SK-N-SH (cell line): ENCODE measurements at regions not wholly inside any gene's neighbourhood (a gene's known extent, or its start where the extent isn't known, plus 50 kb on each side); places are given as distances from the start of the nearest gene placed in this dataset.

Experiments
- CTCF ChIA-PET: fragments of 300-600, 350-600 bp; formaldehyde crosslinking; extraction: SDS; loops from one replicate; lab custom pipeline; 2021; lab: Yijun Ruan, JAX
- POLR2A ChIA-PET: fragments of 350-600 bp; sonication (Branson Sonifier 250); formaldehyde crosslinking; extraction: SDS; loops from one replicate; lab custom pipeline; 2020; ENCODE audit warnings: antibody characterized with exemption, inconsistent platforms; lab: Yijun Ruan, JAX
- DNase-seq: peaks from one replicate; pipeline ENCODE4 v3.0.0; 2012
- H2AFZ ChIP-seq: fragments of 200-600 bp; sonication (generic); 2 replicates; pipeline ENCODE4 v1.8.1; 2016; ENCODE audit warnings: antibody characterized with exemption, mild to moderate bottlenecking, low read depth
- H3F3A ChIP-seq: fragments of 200-600 bp; sonication (generic); replicated peaks from 2 replicates; pipeline ENCODE3; 2016; ENCODE audit warnings: antibody characterized with exemption, mild to moderate bottlenecking; ENCODE audit not compliant: insufficient read depth
- H3K27ac ChIP-seq, 2 experiments: fragments of 200-500 bp in 1 of 2; fragments of 200-600 bp in 1 of 2; sonication (Bioruptor generic) in 1 of 2; sonication (generic), shearing (Covaris generic) in 1 of 2; 2 replicates each; pipeline versions ENCODE4 v1.5.1 to v1.6.1; 2014 to 2016; ENCODE audit warnings: low read depth in 2 of 2, inconsistent platforms in 1 of 2, low read length in 1 of 2, mild to moderate bottlenecking in 1 of 2, mixed read lengths in 1 of 2
- H3K27me3 ChIP-seq: fragments of 200-600 bp; sonication (generic), shearing (Covaris generic); 2 replicates; pipeline ENCODE4 v1.6.1; 2016; ENCODE audit warnings: mixed run types; ENCODE audit not compliant: insufficient read depth
- H3K36me3 ChIP-seq, 2 experiments: fragments of 200-500 bp in 1 of 2; fragments of 200-600 bp in 1 of 2; sonication (Bioruptor generic) in 1 of 2; sonication (generic) in 1 of 2; replicated peaks in 1 of 2; 2 replicates each; pipeline versions ENCODE3 to v1.5.1; 2014 to 2016; ENCODE audit warnings: low read length in 1 of 2, mild to moderate bottlenecking in 1 of 2; ENCODE audit not compliant: insufficient read depth in 2 of 2, control insufficient read depth in 1 of 2
- H3K4me1 ChIP-seq, 2 experiments: fragments of 200-500 bp in 1 of 2; fragments of 200-600 bp in 1 of 2; sonication (Bioruptor generic) in 1 of 2; sonication (generic), shearing (Covaris generic) in 1 of 2; 2 replicates each; pipeline versions ENCODE4 v1.5.1 to v1.6.1; 2014 to 2016; ENCODE audit warnings: low read depth in 1 of 2, low read length in 1 of 2, mixed run types in 1 of 2; ENCODE audit not compliant: insufficient read depth in 2 of 2, control insufficient read depth in 1 of 2
- H3K4me2 ChIP-seq: fragments of 200-600 bp; sonication (generic), shearing (Covaris generic); 2 replicates; pipeline ENCODE4 v1.6.1; 2017; ENCODE audit warnings: mixed run types
- H3K4me3 ChIP-seq, 2 experiments: fragments of 200-500 bp in 1 of 2; fragments of 200-600 bp in 1 of 2; sonication (Bioruptor generic) in 1 of 2; sonication (generic), shearing (Covaris generic) in 1 of 2; 2 replicates each; pipeline versions ENCODE4 v1.5.1 to v1.8.1; 2014 to 2016; ENCODE audit warnings: low read depth in 2 of 2, inconsistent platforms in 1 of 2, low read length in 1 of 2, mild to moderate bottlenecking in 1 of 2, mixed read lengths in 1 of 2, moderate library complexity in 1 of 2
- H3K79me2 ChIP-seq: fragments of 200-600 bp; sonication (generic); 2 replicates; pipeline ENCODE4 v1.8.1; 2017; ENCODE audit warnings: mild to moderate bottlenecking; ENCODE audit not compliant: insufficient read depth
- H3K9ac ChIP-seq: fragments of 200-600 bp; sonication (generic); 2 replicates; pipeline ENCODE4 v1.6.1; 2017; ENCODE audit warnings: mixed run types
- H3K9me2 ChIP-seq: fragments of 200-600 bp; sonication (generic); 2 replicates; pipeline ENCODE4 v1.6.1; 2017; ENCODE audit warnings: mixed run types
- H3K9me3 ChIP-seq: fragments of 200-600 bp; sonication (generic); 2 replicates; pipeline ENCODE4 v1.6.1; 2017; ENCODE audit warnings: mixed run types, mild to moderate bottlenecking, moderate library complexity
- H4K20me1 ChIP-seq: fragments of 200-600 bp; sonication (generic); 2 replicates; pipeline ENCODE4 v1.6.1; 2017; ENCODE audit warnings: mild to moderate bottlenecking, mixed run types; ENCODE audit not compliant: insufficient read depth
- CHD2 ChIP-seq: fragments of 150-350 bp; IDR thresholded peaks from 2 replicates; pipeline ENCODE4 v1.6.1; 2018; ENCODE audit warnings: low read length; ENCODE audit not compliant: partially characterized antibody
- CTCF ChIP-seq: fragments of 200-600 bp; sonication (generic); IDR thresholded peaks from 2 replicates; pipeline ENCODE4 v1.6.1; 2017; ENCODE audit warnings: antibody characterized with exemption, mild to moderate bottlenecking, moderate library complexity
- ELF1 ChIP-seq: IDR thresholded peaks from 2 replicates; pipeline ENCODE4 v1.4.0; 2012
- EZH2phosphoT487 ChIP-seq: fragments of 200-600 bp; sonication (generic); IDR thresholded peaks from 2 replicates; pipeline ENCODE4 v1.6.1; 2017; ENCODE audit warnings: low read depth, mixed run types, mild to moderate bottlenecking, antibody characterized with exemption, moderate library complexity, borderline replicate concordance
- FOSL2 ChIP-seq: IDR thresholded peaks from 2 replicates; pipeline ENCODE4 v1.4.0; 2012; ENCODE audit warnings: low read depth, mild to moderate bottlenecking, moderate library complexity, borderline replicate concordance
- FOXM1 ChIP-seq: IDR thresholded peaks from 2 replicates; pipeline ENCODE4 v1.4.0; 2012; ENCODE audit warnings: low read depth, mild to moderate bottlenecking
- IRF3 ChIP-seq: fragments of 150-350 bp; IDR thresholded peaks from 2 replicates; pipeline ENCODE4 v1.6.1; 2016; ENCODE audit warnings: mild to moderate bottlenecking, low read depth, low read length
- MEF2A ChIP-seq: IDR thresholded peaks from 2 replicates; pipeline ENCODE4 v1.4.0; 2012; ENCODE audit warnings: low read depth, borderline replicate concordance
- NRF1 ChIP-seq: IDR thresholded peaks from 2 replicates; pipeline ENCODE4 v1.6.1; 2012; ENCODE audit warnings: low read depth, mild to moderate bottlenecking, low read length
- PBX3 ChIP-seq: IDR thresholded peaks from 2 replicates; pipeline ENCODE4; 2012
- RXRA ChIP-seq: IDR thresholded peaks from 2 replicates; pipeline ENCODE4 v1.4.0; 2012; ENCODE audit warnings: low read depth, mild to moderate bottlenecking, borderline replicate concordance
- SMC3 ChIP-seq: IDR thresholded peaks from 2 replicates; pipeline ENCODE4 v1.6.1; 2012; ENCODE audit warnings: low read depth, low read length, improper control_type of control experiment
- TAF1 ChIP-seq: IDR thresholded peaks from 2 replicates; pipeline ENCODE4 v1.6.1; 2012; ENCODE audit warnings: low read depth, mild to moderate bottlenecking, low read length, moderate library complexity, borderline replicate concordance
- TCF12 ChIP-seq: IDR thresholded peaks from 2 replicates; pipeline ENCODE4 v1.4.0; 2012
- TEAD4 ChIP-seq: IDR thresholded peaks from 2 replicates; pipeline ENCODE4 v1.4.0; 2012; ENCODE audit warnings: mild to moderate bottlenecking, borderline replicate concordance; ENCODE audit not compliant: insufficient read depth
- USF2 ChIP-seq: fragments of 150-350 bp; IDR thresholded peaks from 2 replicates; pipeline ENCODE4 v1.6.1; 2017; ENCODE audit warnings: antibody characterized with exemption, low read length, low read depth, borderline replicate concordance
- ZBTB33 ChIP-seq: IDR thresholded peaks from 2 replicates; pipeline ENCODE4 v1.4.0; 2012; ENCODE audit warnings: low read depth, borderline replicate concordance
- WGBS: methylation state at CpG from one replicate; pipeline ENCODE4 v1.1.6; 2017; ENCODE audit warnings: low lambda C conversion rate; 5-methylcytosine and 5-hydroxymethylcytosine counted together

- Histone ChIP-seq H4K20me1 (no peaks in the 10 kb centered on the region), H3K4me1 (peaks cover 0 to 14% of the 10 kb centered on the region in 2 experiments; a peak in 2 of 4 replicates), H3K36me3 (no peaks in the 10 kb centered on the region), H3F3A (no peaks in the 10 kb centered on the region), H3K4me2 (no peak overlapping the region), H3K9me2 (no peaks in the 10 kb centered on the region), H3K9me3 (peaks cover 6% of the 10 kb centered on the region; the same call in 1 of the 2 replicates), H3K27me3 (no peaks in the 10 kb centered on the region), H3K4me3 (no peak overlapping the region), H3K27ac (no peak overlapping the region), H2AFZ (no peak overlapping the region), H3K9ac (no peak overlapping the region), H3K79me2 (no peaks in the 10 kb centered on the region)
- TF ChIP-seq EZH2phosphoT487 (no peak), NRF1 (no peak)
- DNase-seq, result no peak
- POLR2A ChIA-PET, result no interaction called here
- CTCF ChIA-PET, result no interaction called here
Observed at GRCh38 chr13:103273825-103274224, 207.6 kb upstream of the SLC10A2 start.

GRCh38 chr13:103272770-103273169 is 206.6 kb upstream of the SLC10A2 start:
- peaks cover 0 to 12% of the 10 kb centered on the region in 2 experiments; a peak in 2 of 4 replicates for H3K4me1 ChIP-seq
- H3K27ac ChIP-seq, result no peak overlapping the region
- H3K27me3 ChIP-seq, result no peaks in the 10 kb centered on the region
- no peak overlapping the region for H3K4me2 ChIP-seq
- ChIA-PET CTCF (interaction anchor here (0.6 kb wide), 1 partner anchor 62 kb away, joined by 3 read pairs; no protein-coding TSS in a partner anchor), POLR2A (no interaction called here)
- no peak overlapping the region for H3K4me3 ChIP-seq
- DNase-seq, result no peak
- 25% methylated on average over 2 of the region's 2 CpGs for WGBS
- no peaks in the 10 kb centered on the region for H4K20me1 ChIP-seq
- H2AFZ ChIP-seq, result no peak overlapping the region
- H3K9me2 ChIP-seq, result no peaks in the 10 kb centered on the region
- TF ChIP-seq FOXM1, result no peak
- no peak for TF ChIP-seq TCF12
- no peak for TF ChIP-seq TEAD4
- TF ChIP-seq MEF2A, result no peak
- no peak for TF ChIP-seq IRF3
- TF ChIP-seq ELF1, result no peak
- no peak for TF ChIP-seq ZBTB33
- TF ChIP-seq CHD2, result no peak
- TF ChIP-seq PBX3, result no peak
- TF ChIP-seq CTCF, result no peak
- TF ChIP-seq RXRA, result no peak
- TF ChIP-seq SMC3, result no peak
- no peak for TF ChIP-seq USF2
- TF ChIP-seq FOSL2, result no peak
- no peak for TF ChIP-seq TAF1
- H3K79me2 ChIP-seq, result no peaks in the 10 kb centered on the region
- peaks cover 6% of the 10 kb centered on the region; the same call in 1 of the 2 replicates for H3K9me3 ChIP-seq
- no peaks in the 10 kb centered on the region for H3F3A ChIP-seq
- H3K36me3 ChIP-seq, result no peaks in the 10 kb centered on the region
- no peak overlapping the region for H3K9ac ChIP-seq
